Endodermal cell (in vitro differentiated cells): ENCODE measurements at regions not wholly inside any gene's neighbourhood (a gene's known extent, or its start where the extent isn't known, plus 50 kb on each side); places are given as distances from the start of the nearest gene placed in this dataset.

Source experiments
- DNase-seq: peaks from one replicate; pipeline ENCODE4 v3.0.0-alpha.2; 2017
- H3K27ac ChIP-seq: 2 replicates; pipeline ENCODE4 v1.5.1; 2013; ENCODE audit warnings: mild to moderate bottlenecking, low read depth, low read length, moderate library complexity
- H3K27me3 ChIP-seq: 2 replicates; pipeline ENCODE4 v1.6.1; 2013; ENCODE audit warnings: mild to moderate bottlenecking, low read length, moderate library complexity; ENCODE audit not compliant: insufficient read depth, control insufficient read depth, poor library complexity, severe bottlenecking
- H3K36me3 ChIP-seq: 2 replicates; pipeline ENCODE4 v1.7.0; 2013; ENCODE audit warnings: mild to moderate bottlenecking, low read length, moderate library complexity; ENCODE audit not compliant: control insufficient read depth, insufficient read depth
- H3K4me1 ChIP-seq: one replicate; pipeline ENCODE4 v1.7.0; 2013; ENCODE audit warnings: low read length; ENCODE audit not compliant: control insufficient read depth, insufficient read depth
- H3K4me3 ChIP-seq: 2 replicates; pipeline ENCODE4 v1.5.1; 2013; ENCODE audit warnings: mild to moderate bottlenecking, low read length, moderate library complexity
- H3K9ac ChIP-seq: 2 replicates; pipeline ENCODE4 v1.6.1; 2013; ENCODE audit warnings: mild to moderate bottlenecking, low read length, moderate library complexity; ENCODE audit not compliant: poor library complexity, severe bottlenecking; ENCODE audit errors: extremely low read depth
- H3K9me3 ChIP-seq: 2 replicates; pipeline ENCODE4 v1.6.1; 2013; ENCODE audit warnings: mild to moderate bottlenecking, low read length, moderate library complexity; ENCODE audit not compliant: control insufficient read depth
- H3K27ac Mint-ChIP-seq: 2 replicates; pipeline ENCODE4 v1.8.0; 2020; ENCODE audit warnings: mixed read lengths
- H3K27me3 Mint-ChIP-seq: 2 replicates; pipeline ENCODE4 v1.8.0; 2021; ENCODE audit warnings: mild to moderate bottlenecking, mixed read lengths; ENCODE audit not compliant: insufficient read depth
- H3K36me3 Mint-ChIP-seq: 2 replicates; pipeline ENCODE4 v1.8.0; 2020; ENCODE audit warnings: low read depth, mixed read lengths
- H3K4me1 Mint-ChIP-seq: 2 replicates; pipeline ENCODE4 v1.8.0; 2020; ENCODE audit warnings: mixed read lengths
- H3K4me3 Mint-ChIP-seq: 2 replicates; pipeline ENCODE4 v1.8.0; 2020; ENCODE audit warnings: mild to moderate bottlenecking, moderate library complexity, mixed read lengths
- H3K9me3 Mint-ChIP-seq: 2 replicates; pipeline ENCODE4 v1.8.0; 2020; ENCODE audit warnings: mild to moderate bottlenecking, mixed read lengths
- WGBS, 2 experiments: methylation state at CpG; one replicate each; pipeline versions ENCODE4 v1.1.5 to v1.1.7; 2013; ENCODE audit warnings: missing lambda C conversion rate in 2 of 2, mixed read lengths in 1 of 2; ENCODE audit not compliant: insufficient coverage in 1 of 2, insufficient read length in 1 of 2; 5-methylcytosine and 5-hydroxymethylcytosine counted together
- TF ChIP-seq, protein P1 (sequence below): fragments of 200-600 bp; sonication (generic); conservative IDR thresholded peaks from 2 replicates; pipeline ENCODE4 v1.5.0; 2021; ENCODE audit warnings: antibody characterized with exemption, mild to moderate bottlenecking

DNA sequence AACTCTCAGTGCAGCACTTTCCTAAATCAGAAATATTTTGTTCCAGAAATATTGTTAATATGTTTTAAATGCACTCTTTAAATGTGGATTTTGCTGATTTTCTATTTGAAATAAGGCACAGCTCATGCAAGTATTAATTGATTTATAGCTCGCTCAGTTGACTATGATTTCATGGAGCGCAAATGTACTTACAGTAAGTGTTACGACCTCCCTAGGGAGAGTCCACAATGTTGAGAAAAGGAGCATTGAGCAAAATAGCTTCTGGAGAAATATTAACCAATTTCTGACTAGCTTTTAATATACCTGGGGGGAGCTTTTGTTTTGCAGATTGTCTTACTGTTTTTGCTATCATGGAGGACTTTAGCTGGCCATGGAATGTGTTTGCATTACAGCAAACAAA is 1687.5 kb downstream of the STIM2 start:
- Mint-ChIP-seq H3K4me3 (no peak overlapping the region), H3K27me3 (no peaks in the 10 kb centered on the region), H3K36me3 (no peaks in the 10 kb centered on the region), H3K27ac (no peak overlapping the region), H3K4me1 (peaks cover 6% of the 10 kb centered on the region), H3K9me3 (peaks cover under 1% of the 10 kb centered on the region)
- Histone ChIP-seq H3K9ac (no peak overlapping the region), H3K4me1 (peaks cover 5% of the 10 kb centered on the region), H3K27ac (no peak overlapping the region), H3K27me3 (no peaks in the 10 kb centered on the region), H3K9me3 (peaks cover 4% of the 10 kb centered on the region), H3K4me3 (no peak overlapping the region), H3K36me3 (no peaks in the 10 kb centered on the region)
- DNase-seq: no peak
- TF ChIP-seq, protein P1, sequence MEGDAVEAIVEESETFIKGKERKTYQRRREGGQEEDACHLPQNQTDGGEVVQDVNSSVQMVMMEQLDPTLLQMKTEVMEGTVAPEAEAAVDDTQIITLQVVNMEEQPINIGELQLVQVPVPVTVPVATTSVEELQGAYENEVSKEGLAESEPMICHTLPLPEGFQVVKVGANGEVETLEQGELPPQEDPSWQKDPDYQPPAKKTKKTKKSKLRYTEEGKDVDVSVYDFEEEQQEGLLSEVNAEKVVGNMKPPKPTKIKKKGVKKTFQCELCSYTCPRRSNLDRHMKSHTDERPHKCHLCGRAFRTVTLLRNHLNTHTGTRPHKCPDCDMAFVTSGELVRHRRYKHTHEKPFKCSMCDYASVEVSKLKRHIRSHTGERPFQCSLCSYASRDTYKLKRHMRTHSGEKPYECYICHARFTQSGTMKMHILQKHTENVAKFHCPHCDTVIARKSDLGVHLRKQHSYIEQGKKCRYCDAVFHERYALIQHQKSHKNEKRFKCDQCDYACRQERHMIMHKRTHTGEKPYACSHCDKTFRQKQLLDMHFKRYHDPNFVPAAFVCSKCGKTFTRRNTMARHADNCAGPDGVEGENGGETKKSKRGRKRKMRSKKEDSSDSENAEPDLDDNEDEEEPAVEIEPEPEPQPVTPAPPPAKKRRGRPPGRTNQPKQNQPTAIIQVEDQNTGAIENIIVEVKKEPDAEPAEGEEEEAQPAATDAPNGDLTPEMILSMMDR: no peak
- 96% methylated on average over 3 of the region's 3 CpGs for WGBS, 2 experiments

DNA sequence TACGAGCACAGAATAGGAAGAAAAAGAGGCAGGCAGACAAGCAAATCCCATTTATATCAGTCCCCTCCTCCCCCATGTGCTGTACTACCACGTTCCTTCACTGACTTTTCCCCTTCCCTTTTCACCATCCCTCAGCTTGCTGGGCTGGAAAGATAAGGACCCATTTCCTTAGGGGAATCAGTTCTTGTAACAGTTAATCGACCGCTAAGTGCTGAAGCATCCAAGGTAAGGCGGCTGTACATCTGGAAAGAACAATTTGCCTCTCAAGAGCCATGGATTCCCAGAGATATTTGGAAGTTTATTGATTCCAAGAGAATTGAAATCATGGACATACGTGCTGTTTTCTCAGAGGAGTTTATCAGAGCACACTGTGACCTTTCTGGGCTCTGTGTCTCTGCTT is 1688.0 kb downstream of the STIM2 start:
- peaks cover 6% of the 10 kb centered on the region for H3K4me1 Mint-ChIP-seq
- H3K9me3 Mint-ChIP-seq: peaks cover 5% of the 10 kb centered on the region
- no peaks in the 10 kb centered on the region for H3K27me3 ChIP-seq
- no peaks in the 10 kb centered on the region for H3K36me3 Mint-ChIP-seq
- no peak overlapping the region for H3K9ac ChIP-seq
- peaks cover 5% of the 10 kb centered on the region for H3K4me1 ChIP-seq
- WGBS, 2 experiments: 69 to 78% methylated on average over 4 to 6 of the region's 6 CpGs
- DNase-seq: peak; percentile 55
- H3K27ac Mint-ChIP-seq: no peak overlapping the region
- TF ChIP-seq, protein P1: no peak
- no peak overlapping the region for H3K4me3 Mint-ChIP-seq
- no peak overlapping the region for H3K4me3 ChIP-seq
- no peaks in the 10 kb centered on the region for H3K36me3 ChIP-seq
- H3K27me3 Mint-ChIP-seq: no peaks in the 10 kb centered on the region
- no peak overlapping the region for H3K27ac ChIP-seq
- H3K9me3 ChIP-seq: peaks cover 4% of the 10 kb centered on the region

DNA sequence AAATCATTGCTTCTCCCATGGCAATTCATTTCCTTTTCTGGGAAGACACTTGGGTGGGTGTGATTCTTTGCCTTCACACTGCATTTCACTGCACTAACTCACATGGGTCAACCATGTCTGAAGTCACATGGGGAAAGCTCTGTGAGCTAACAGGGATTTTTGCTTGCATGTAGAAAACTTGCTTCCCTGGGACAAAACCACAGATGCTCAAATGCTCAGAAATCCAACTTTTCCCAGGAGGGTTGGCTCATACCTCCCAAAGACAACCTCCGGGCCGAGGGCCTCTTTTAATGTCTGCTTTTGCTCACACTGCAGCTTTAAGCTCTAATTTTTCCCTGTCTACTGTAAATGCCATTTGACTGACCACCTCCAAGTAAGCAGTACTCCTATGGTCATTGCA is 1695.2 kb downstream of the STIM2 start:
- TF ChIP-seq, protein P1: no peak
- Mint-ChIP-seq H3K27ac (no peak overlapping the region), H3K9me3 (peaks cover 9% of the 10 kb centered on the region), H3K4me1 (no peaks in the 10 kb centered on the region), H3K4me3 (no peak overlapping the region), H3K27me3 (no peaks in the 10 kb centered on the region), H3K36me3 (no peaks in the 10 kb centered on the region)
- no peaks in the 10 kb centered on the region for H3K27me3 ChIP-seq
- DNase-seq: no peak
- H3K4me3 ChIP-seq: no peak overlapping the region
- H3K27ac ChIP-seq: no peak overlapping the region
- no peaks in the 10 kb centered on the region for H3K36me3 ChIP-seq
- no peak overlapping the region for H3K9ac ChIP-seq
- 93% methylated on average over 2 of the region's 2 CpGs; no CpG with 5 or more reads in 1 of the 2 experiments for WGBS, 2 experiments
- peaks cover 4% of the 10 kb centered on the region for H3K9me3 ChIP-seq
- H3K4me1 ChIP-seq: no peaks in the 10 kb centered on the region
